HEK293 (cell line): ENCODE measurements at regions not wholly inside any gene's neighbourhood (a gene's known extent, or its start where the extent isn't known, plus 50 kb on each side); places are given as distances from the start of the nearest gene placed in this dataset.

Source experiments
- CTCF ChIA-PET: fragments of 350-600 bp; formaldehyde crosslinking; extraction: SDS; loops from one replicate; lab custom pipeline; 2021; ENCODE audit warnings: antibody characterized with exemption; lab: Yijun Ruan, JAX
- POLR2A ChIA-PET: fragments of 300-600 bp; formaldehyde crosslinking; extraction: SDS; loops from one replicate; lab custom pipeline; 2020; ENCODE audit warnings: antibody characterized with exemption, inconsistent platforms; lab: Yijun Ruan, JAX
- H3K27ac ChIP-seq: fragments of 200-500 bp; sonication (Bioruptor generic); 2 replicates; pipeline ENCODE4 v1.5.1; 2014; ENCODE audit warnings: low read depth, low read length, control low read depth, inconsistent platforms; ENCODE audit errors: extremely low read depth
- H3K36me3 ChIP-seq, 2 experiments: fragments of 200-500 bp in 1 of 2; sonication (Bioruptor generic) in 1 of 2; 1 replicate in 1 of 2; 2 replicates in 1 of 2; pipeline ENCODE4 v1.5.1; 2014 to 2017; ENCODE audit warnings: inconsistent platforms in 2 of 2, low read length in 2 of 2; ENCODE audit not compliant: control insufficient read depth in 2 of 2, insufficient read depth in 1 of 2
- H3K4me1 ChIP-seq: fragments of 200-500 bp; sonication (Bioruptor generic); 2 replicates; pipeline ENCODE4 v1.5.1; 2014; ENCODE audit warnings: mild to moderate bottlenecking, low read length, inconsistent platforms; ENCODE audit not compliant: control insufficient read depth, insufficient read depth
- H3K4me3 ChIP-seq: 2 replicates; pipeline ENCODE4 v1.5.1; 2011; ENCODE audit warnings: low read depth, mild to moderate bottlenecking, control low read depth, low read length, moderate library complexity
- H3K9me3 ChIP-seq: fragments of 200-500 bp; sonication (Bioruptor generic); 2 replicates; pipeline ENCODE4 v1.5.1; 2014; ENCODE audit warnings: low read depth, low read length, inconsistent platforms; ENCODE audit not compliant: control insufficient read depth, insufficient read depth
- KLF16 ChIP-seq: fragments of 450-650 bp; formaldehyde crosslinking; IDR thresholded peaks from 2 replicates; pipeline ENCODE4 v1.5.1; 2017; ENCODE audit warnings: missing biosample characterization, missing genetic modification characterization
- PRDM10 ChIP-seq: fragments of 450-650 bp; formaldehyde crosslinking; IDR thresholded peaks from 2 replicates; pipeline ENCODE4 v1.5.1; 2016; ENCODE audit warnings: missing biosample characterization, missing genetic modification characterization
- ZBTB20 ChIP-seq: fragments of 450-650 bp; formaldehyde crosslinking; IDR thresholded peaks from 2 replicates; pipeline ENCODE4 v1.5.1; 2016; ENCODE audit warnings: missing biosample characterization, missing genetic modification characterization
- ZFHX2 ChIP-seq: fragments of 450-650 bp; formaldehyde crosslinking; conservative IDR thresholded peaks from 2 replicates; pipeline ENCODE4 v1.5.1; 2016; ENCODE audit warnings: missing biosample characterization, missing genetic modification characterization
- ZFP41 ChIP-seq: fragments of 450-650 bp; formaldehyde crosslinking; IDR thresholded peaks from 2 replicates; pipeline ENCODE4 v1.5.1; 2016; ENCODE audit warnings: missing biosample characterization, missing genetic modification characterization, borderline replicate concordance
- ZNF133 ChIP-seq: fragments of 450-650 bp; formaldehyde crosslinking; IDR thresholded peaks from 2 replicates; pipeline ENCODE4 v1.5.1; 2016; ENCODE audit warnings: missing biosample characterization, missing genetic modification characterization
- ZNF19 ChIP-seq: fragments of 450-650 bp; formaldehyde crosslinking; IDR thresholded peaks from 2 replicates; pipeline ENCODE4; 2016; ENCODE audit warnings: missing biosample characterization, missing genetic modification characterization, low read depth
- ZNF202 ChIP-seq: fragments of 450-650 bp; formaldehyde crosslinking; IDR thresholded peaks from 2 replicates; pipeline ENCODE4 v1.5.1; 2016; ENCODE audit warnings: missing biosample characterization, missing genetic modification characterization, borderline replicate concordance
- ZNF211 ChIP-seq: fragments of 450-650 bp; formaldehyde crosslinking; IDR thresholded peaks from 2 replicates; pipeline ENCODE4 v1.5.1; 2016; ENCODE audit warnings: low read depth, missing biosample characterization, missing genetic modification characterization
- ZNF248 ChIP-seq: fragments of 450-650 bp; formaldehyde crosslinking; IDR thresholded peaks from 2 replicates; pipeline ENCODE4 v1.5.1; 2017; ENCODE audit warnings: missing biosample characterization, missing genetic modification characterization
- ZNF274 ChIP-seq, 2 experiments: fragments of 200-500 bp in 1 of 2; fragments of 450-650 bp in 1 of 2; sonication (Bioruptor generic) in 1 of 2; formaldehyde crosslinking in 1 of 2; IDR thresholded peaks; 2 replicates each; pipeline versions ENCODE4 v1.5.1 to v1.6.1; 2014 to 2016; ENCODE audit warnings: borderline replicate concordance in 1 of 2, inconsistent platforms in 1 of 2, low read length in 1 of 2, missing biosample characterization in 1 of 2, missing genetic modification characterization in 1 of 2
- ZNF350 ChIP-seq: fragments of 450-650 bp; formaldehyde crosslinking; IDR thresholded peaks from 2 replicates; pipeline ENCODE4 v1.5.0; 2017; ENCODE audit warnings: missing biosample characterization, mild to moderate bottlenecking, missing genetic modification characterization
- ZNF658 ChIP-seq: fragments of 450-650 bp; formaldehyde crosslinking; IDR thresholded peaks from 2 replicates; pipeline ENCODE4; 2016; ENCODE audit warnings: missing biosample characterization, missing genetic modification characterization
- ZNF707 ChIP-seq: fragments of 450-650 bp; formaldehyde crosslinking; IDR thresholded peaks from 2 replicates; pipeline ENCODE4 v1.5.1; 2016; ENCODE audit warnings: missing biosample characterization, missing genetic modification characterization
- TF ChIP-seq, protein P1 (sequence below): sonication (generic); formaldehyde crosslinking; IDR thresholded peaks from 2 replicates; pipeline ENCODE4 v1.8.1; 2022; ENCODE audit warnings: mild to moderate bottlenecking, moderate library complexity, missing genetic modification reagents
- TF ChIP-seq, protein P2 (sequence below): fragments of 450-650 bp; formaldehyde crosslinking; conservative IDR thresholded peaks from 2 replicates; pipeline ENCODE4 v1.5.1; 2016; ENCODE audit warnings: low read depth, missing biosample characterization, missing genetic modification characterization

GRCh38 chr20:55576981-55577380 lies 428.3 kb downstream of the CBLN4 start:
- Histone ChIP-seq H3K4me3 (no peak overlapping the region), H3K27ac (no peak overlapping the region), H3K36me3 (no peaks in the 10 kb centered on the region), H3K9me3 (no peaks in the 10 kb centered on the region), H3K4me1 (no peaks in the 10 kb centered on the region)
- ChIA-PET CTCF (no interaction called here), POLR2A (no interaction called here)
- no peak for TF ChIP-seq ZNF133 (tag by site-specific recombination)
- TF ChIP-seq ZFHX2 (tag by site-specific recombination): no peak
- no peak for TF ChIP-seq ZBTB20 (tag by site-specific recombination)
- no peak for TF ChIP-seq ZNF248
- TF ChIP-seq ZNF658 (tag by site-specific recombination): no peak

GRCh38 chr20:55569084-55569483 lies 436.2 kb downstream of the CBLN4 start:
- POLR2A ChIA-PET: no interaction called here
- no peaks in the 10 kb centered on the region for H3K9me3 ChIP-seq
- H3K36me3 ChIP-seq: no peaks in the 10 kb centered on the region

More at GRCh38 chr20:55569084-55569483, 436.2 kb downstream of the CBLN4 start:
- Histone ChIP-seq H3K4me3 (no peak overlapping the region), H3K4me1 (no peaks in the 10 kb centered on the region)
- CTCF ChIA-PET: no interaction called here
- TF ChIP-seq ZNF202 (tag by site-specific recombination) (no peak), ZNF274 (IDR thresholded peaks at IDR 0.05; ENCODE audit: low read length) (no peak), ZNF274 (tag by site-specific recombination; IDR thresholded peaks at IDR 0.05; ENCODE audit: borderline replicate concordance) (no peak), ZFP41 (tag by site-specific recombination) (no peak), ZNF211 (tag by site-specific recombination) (no peak), ZNF350 (tag by site-specific recombination) (no peak), KLF16 (tag by site-specific recombination) (no peak), ZNF19 (tag by site-specific recombination) (no peak), PRDM10 (tag by site-specific recombination) (no peak), ZNF707 (no peak)
- TF ChIP-seq, protein P1, sequence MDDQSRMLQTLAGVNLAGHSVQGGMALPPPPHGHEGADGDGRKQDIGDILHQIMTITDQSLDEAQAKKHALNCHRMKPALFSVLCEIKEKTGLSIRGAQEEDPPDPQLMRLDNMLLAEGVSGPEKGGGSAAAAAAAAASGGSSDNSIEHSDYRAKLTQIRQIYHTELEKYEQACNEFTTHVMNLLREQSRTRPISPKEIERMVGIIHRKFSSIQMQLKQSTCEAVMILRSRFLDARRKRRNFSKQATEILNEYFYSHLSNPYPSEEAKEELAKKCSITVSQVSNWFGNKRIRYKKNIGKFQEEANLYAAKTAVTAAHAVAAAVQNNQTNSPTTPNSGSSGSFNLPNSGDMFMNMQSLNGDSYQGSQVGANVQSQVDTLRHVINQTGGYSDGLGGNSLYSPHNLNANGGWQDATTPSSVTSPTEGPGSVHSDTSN (CRISPR knock-in tag): no peak
- TF ChIP-seq, protein P2, sequence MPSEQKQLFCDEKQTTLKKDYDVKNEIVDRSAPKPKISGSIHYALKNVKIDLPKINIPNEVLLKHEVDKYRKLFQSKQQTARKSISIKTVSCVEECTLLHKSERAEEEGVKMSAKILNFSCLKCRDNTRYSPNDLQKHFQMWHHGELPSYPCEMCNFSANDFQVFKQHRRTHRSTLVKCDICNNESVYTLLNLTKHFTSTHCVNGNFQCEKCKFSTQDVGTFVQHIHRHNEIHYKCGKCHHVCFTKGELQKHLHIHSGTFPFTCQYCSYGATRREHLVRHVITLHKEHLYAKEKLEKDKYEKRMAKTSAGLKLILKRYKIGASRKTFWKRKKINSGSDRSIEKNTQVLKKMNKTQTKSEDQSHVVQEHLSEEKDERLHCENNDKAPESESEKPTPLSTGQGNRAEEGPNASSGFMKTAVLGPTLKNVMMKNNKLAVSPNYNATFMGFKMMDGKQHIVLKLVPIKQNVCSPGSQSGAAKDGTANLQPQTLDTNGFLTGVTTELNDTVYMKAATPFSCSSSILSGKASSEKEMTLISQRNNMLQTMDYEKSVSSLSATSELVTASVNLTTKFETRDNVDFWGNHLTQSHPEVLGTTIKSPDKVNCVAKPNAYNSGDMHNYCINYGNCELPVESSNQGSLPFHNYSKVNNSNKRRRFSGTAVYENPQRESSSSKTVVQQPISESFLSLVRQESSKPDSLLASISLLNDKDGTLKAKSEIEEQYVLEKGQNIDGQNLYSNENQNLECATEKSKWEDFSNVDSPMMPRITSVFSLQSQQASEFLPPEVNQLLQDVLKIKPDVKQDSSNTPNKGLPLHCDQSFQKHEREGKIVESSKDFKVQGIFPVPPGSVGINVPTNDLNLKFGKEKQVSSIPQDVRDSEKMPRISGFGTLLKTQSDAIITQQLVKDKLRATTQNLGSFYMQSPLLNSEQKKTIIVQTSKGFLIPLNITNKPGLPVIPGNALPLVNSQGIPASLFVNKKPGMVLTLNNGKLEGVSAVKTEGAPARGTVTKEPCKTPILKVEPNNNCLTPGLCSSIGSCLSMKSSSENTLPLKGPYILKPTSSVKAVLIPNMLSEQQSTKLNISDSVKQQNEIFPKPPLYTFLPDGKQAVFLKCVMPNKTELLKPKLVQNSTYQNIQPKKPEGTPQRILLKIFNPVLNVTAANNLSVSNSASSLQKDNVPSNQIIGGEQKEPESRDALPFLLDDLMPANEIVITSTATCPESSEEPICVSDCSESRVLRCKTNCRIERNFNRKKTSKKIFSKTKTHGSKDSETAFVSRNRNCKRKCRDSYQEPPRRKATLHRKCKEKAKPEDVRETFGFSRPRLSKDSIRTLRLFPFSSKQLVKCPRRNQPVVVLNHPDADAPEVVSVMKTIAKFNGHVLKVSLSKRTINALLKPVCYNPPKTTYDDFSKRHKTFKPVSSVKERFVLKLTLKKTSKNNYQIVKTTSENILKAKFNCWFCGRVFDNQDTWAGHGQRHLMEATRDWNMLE: no peak
- TF ChIP-seq, all 188 proteins: peak for 0
- no peak overlapping the region for H3K27ac ChIP-seq
